Endothelial cell (in vitro differentiated cells): ENCODE measurements at regions not wholly inside any gene's neighbourhood (a gene's known extent, or its start where the extent isn't known, plus 50 kb on each side); places are given as distances from the start of the nearest gene placed in this dataset.

ENCODE experiments used
- DNase-seq: peaks from one replicate; pipeline ENCODE4 v3.0.0; 2021; ENCODE audit warnings: low spot score
- H3K27ac Mint-ChIP-seq: one replicate; pipeline ENCODE4 v1.8.0; 2021; ENCODE audit warnings: mixed read lengths, inconsistent platforms; ENCODE audit not compliant: unreplicated experiment
- H3K27me3 Mint-ChIP-seq: one replicate; pipeline ENCODE4 v1.8.0; 2021; ENCODE audit warnings: mild to moderate bottlenecking, moderate library complexity, mixed read lengths, inconsistent platforms; ENCODE audit not compliant: unreplicated experiment
- H3K36me3 Mint-ChIP-seq: one replicate; pipeline ENCODE4 v1.8.0; 2021; ENCODE audit warnings: mild to moderate bottlenecking, low read depth, mixed read lengths, inconsistent platforms; ENCODE audit not compliant: unreplicated experiment
- H3K4me1 Mint-ChIP-seq: one replicate; pipeline ENCODE4 v1.8.0; 2021; ENCODE audit warnings: mild to moderate bottlenecking, mixed read lengths, inconsistent platforms; ENCODE audit not compliant: unreplicated experiment
- H3K4me3 Mint-ChIP-seq: one replicate; pipeline ENCODE4 v1.8.0; 2021; ENCODE audit warnings: mild to moderate bottlenecking, mixed read lengths, inconsistent platforms; ENCODE audit not compliant: unreplicated experiment
- H3K9me3 Mint-ChIP-seq: one replicate; pipeline ENCODE4 v1.8.0; 2021; ENCODE audit warnings: mixed read lengths, inconsistent platforms; ENCODE audit not compliant: unreplicated experiment
- TF ChIP-seq, protein P1 (sequence below): fragments of 200-600 bp; sonication (generic); IDR thresholded peaks from one replicate; pipeline ENCODE4 v1.5.0; 2021; ENCODE audit warnings: antibody characterized with exemption; ENCODE audit not compliant: unreplicated experiment

DNA sequence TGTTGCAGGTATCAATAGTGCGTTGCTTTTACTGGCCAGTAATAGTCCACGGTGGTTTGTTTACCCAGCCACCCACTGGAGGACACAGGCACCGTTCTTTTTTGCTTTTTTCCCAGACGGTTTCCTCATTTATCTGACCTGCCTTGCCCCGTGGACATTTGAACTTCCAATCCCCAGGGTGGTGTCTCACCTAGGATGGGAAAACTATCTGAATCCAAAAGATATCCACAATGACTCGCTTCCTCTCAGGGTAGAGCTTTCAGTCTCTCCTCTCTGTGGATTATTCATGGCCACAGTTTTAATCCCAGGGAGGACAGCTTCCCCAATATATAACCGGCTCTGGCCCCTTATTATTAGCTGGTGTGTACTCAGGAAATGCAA, 170.8 kb downstream of the FOXO1 start:
- Mint-ChIP-seq H3K4me3 (no peak overlapping the region), H3K36me3 (no peaks in the 10 kb centered on the region), H3K9me3 (no peaks in the 10 kb centered on the region), H3K27ac (no peak overlapping the region), H3K4me1 (peaks cover 45% of the 10 kb centered on the region), H3K27me3 (no peaks in the 10 kb centered on the region)
- TF ChIP-seq, protein P1, sequence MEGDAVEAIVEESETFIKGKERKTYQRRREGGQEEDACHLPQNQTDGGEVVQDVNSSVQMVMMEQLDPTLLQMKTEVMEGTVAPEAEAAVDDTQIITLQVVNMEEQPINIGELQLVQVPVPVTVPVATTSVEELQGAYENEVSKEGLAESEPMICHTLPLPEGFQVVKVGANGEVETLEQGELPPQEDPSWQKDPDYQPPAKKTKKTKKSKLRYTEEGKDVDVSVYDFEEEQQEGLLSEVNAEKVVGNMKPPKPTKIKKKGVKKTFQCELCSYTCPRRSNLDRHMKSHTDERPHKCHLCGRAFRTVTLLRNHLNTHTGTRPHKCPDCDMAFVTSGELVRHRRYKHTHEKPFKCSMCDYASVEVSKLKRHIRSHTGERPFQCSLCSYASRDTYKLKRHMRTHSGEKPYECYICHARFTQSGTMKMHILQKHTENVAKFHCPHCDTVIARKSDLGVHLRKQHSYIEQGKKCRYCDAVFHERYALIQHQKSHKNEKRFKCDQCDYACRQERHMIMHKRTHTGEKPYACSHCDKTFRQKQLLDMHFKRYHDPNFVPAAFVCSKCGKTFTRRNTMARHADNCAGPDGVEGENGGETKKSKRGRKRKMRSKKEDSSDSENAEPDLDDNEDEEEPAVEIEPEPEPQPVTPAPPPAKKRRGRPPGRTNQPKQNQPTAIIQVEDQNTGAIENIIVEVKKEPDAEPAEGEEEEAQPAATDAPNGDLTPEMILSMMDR, result no peak
- no peak for DNase-seq

DNA sequence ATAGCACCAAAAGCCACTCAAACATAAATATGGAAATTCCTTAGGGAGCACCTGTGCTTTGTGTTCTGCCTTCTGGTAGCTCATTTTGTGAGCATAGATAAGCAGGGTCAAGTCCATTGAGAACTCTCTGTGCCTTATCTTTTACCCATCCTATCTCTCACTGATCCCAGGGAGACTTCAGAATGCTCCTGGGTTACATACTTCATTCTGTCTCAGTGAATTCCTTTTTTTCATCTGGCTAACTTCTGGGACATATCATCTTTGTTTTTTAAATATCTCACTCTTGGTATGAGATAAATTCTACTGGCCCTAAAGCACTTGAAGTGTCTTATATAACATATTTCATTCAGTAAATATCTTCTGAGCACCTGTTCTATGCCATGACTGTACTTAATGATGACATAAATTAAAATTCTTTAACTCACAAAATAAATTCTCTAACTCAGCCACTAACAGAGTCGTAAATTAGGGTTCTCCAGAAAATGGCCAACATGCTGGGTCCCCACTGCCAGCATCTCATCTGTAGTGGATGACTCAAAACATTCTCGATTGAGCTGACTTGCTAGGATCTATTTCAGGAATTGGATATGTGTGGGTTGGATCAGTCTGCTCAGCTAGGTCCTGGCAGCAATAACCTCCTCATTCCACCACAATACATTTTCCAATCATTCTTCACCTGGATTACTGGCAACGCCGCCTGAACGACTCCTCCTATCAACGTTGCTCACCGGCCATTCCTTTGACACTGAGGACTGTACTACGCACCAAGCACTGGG, 170.2 kb downstream of the FOXO1 start:
- H3K27me3 Mint-ChIP-seq, result peaks cover 2% of the 10 kb centered on the region
- peaks cover 42% of the 10 kb centered on the region for H3K4me1 Mint-ChIP-seq
- no peak overlapping the region for H3K4me3 Mint-ChIP-seq
- DNase-seq, result no peak
- TF ChIP-seq, protein P1, result no peak
- H3K36me3 Mint-ChIP-seq, result no peaks in the 10 kb centered on the region
- peak overlapping the region; percentile 38 for H3K27ac Mint-ChIP-seq
- no peaks in the 10 kb centered on the region for H3K9me3 Mint-ChIP-seq

DNA sequence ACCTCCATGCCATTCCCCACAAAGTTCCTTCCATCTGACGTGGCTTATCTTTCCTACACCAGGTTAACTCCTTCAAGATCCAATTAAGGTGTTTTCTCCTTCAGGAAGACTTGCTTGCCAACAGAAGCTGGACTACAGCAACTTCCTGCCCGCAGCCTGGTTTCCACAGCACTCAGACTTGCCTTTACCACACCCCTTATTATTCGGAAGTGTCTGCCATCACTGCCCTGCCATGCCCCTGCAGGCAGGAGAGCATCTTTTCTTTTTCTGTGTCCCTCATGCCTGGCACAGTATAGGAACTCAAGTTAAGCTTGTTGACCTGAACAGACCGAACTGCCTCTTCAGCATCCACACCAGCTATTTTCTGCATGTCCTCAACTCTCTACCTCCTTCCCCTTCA, 168.0 kb downstream of the FOXO1 start:
- Mint-ChIP-seq H3K27me3 (peaks cover 2% of the 10 kb centered on the region), H3K9me3 (no peaks in the 10 kb centered on the region), H3K4me1 (peaks cover 39% of the 10 kb centered on the region), H3K27ac (no peak overlapping the region), H3K4me3 (no peak overlapping the region), H3K36me3 (no peaks in the 10 kb centered on the region)
- DNase-seq, result no peak
- TF ChIP-seq, protein P1, result no peak

DNA sequence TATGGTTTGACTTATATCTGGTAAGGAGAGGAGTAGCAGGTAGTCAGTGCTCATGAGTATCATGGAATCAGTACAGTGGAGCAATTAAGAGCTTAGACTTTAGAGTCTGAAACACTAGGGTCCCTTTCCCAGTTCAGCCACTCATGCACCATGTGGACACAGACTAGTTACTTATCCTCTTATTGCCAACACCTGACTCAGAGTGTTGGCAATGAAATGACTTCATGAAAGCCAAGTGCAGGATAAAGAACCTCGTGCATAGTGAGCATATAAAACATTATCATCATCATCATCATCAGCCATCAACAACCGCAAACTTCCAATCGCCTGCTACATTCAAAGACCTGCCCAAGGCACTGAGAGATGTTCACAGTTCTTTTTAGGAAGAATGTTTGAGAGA, 164.2 kb downstream of the FOXO1 start:
- H3K27ac Mint-ChIP-seq, result no peak overlapping the region
- H3K27me3 Mint-ChIP-seq, result peaks cover 3% of the 10 kb centered on the region
- DNase-seq, result no peak
- H3K9me3 Mint-ChIP-seq, result no peaks in the 10 kb centered on the region
- H3K4me1 Mint-ChIP-seq, result peaks cover 42% of the 10 kb centered on the region
- no peak overlapping the region for H3K4me3 Mint-ChIP-seq
- TF ChIP-seq, protein P1, result no peak
- H3K36me3 Mint-ChIP-seq, result peaks cover 4% of the 10 kb centered on the region

DNA sequence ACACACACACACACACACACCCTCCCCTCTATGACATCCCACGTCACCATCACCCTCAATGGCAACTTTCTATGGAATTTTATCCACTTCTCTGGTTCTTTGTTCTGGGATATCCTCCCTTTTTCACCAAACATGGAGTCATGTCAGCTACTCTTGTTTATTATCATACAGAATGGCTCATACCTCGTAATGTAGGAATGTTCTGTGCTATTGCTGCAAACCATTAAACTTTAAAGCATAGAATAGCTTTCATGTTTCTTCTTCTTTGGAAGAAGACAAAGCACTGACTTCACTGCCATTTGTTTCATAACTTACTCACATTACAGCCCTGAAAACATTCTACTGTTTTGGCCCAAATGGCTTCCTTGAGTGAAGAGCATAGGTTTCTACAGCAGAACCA, 163.4 kb downstream of the FOXO1 start:
- Mint-ChIP-seq H3K27me3 (peaks cover 3% of the 10 kb centered on the region), H3K36me3 (peaks cover 4% of the 10 kb centered on the region), H3K4me3 (no peak overlapping the region), H3K9me3 (no peaks in the 10 kb centered on the region), H3K4me1 (peaks cover 40% of the 10 kb centered on the region), H3K27ac (no peak overlapping the region)
- TF ChIP-seq, protein P1, result no peak
- DNase-seq, result no peak
